Fibroblast of skin of left biceps (primary cell): ENCODE measurements at regions not wholly inside any gene's neighbourhood (a gene's known extent, or its start where the extent isn't known, plus 50 kb on each side); places are given as distances from the start of the nearest gene placed in this dataset.

Source experiments
- DNase-seq, 2 experiments: peaks; one replicate each; pipeline ENCODE4 v3.0.0-alpha.2; 2013; ENCODE audit warnings: low read depth in 2 of 2

GRCh38 chr3:16109929-16110328, 64.6 kb upstream of the GALNT15 start:
- no peak for DNase-seq

- no peak for DNase-seq
Measured at GRCh38 chr3:16112910-16113504, 61.5 kb upstream of the GALNT15 start.

DNA sequence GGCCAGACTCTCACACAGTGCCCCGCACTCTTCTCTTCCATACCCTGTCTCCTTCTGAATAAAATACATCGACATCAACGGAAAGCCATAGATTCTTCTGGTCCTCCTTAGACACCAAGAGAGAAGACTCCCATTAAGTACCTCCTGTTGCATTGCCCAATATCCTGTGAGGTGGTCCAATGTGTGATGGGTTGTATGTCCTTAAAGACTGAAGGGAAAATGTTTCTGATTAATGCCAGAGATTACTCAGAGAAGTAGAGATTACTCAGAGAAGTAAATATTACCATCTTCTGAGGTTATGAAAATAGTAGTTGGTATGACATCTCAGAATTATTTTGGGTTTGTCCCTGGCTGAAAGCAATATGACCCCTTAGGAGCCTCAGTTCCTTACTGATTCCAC, 60.8 kb upstream of the GALNT15 start:
- no peak for DNase-seq

- no peak for DNase-seq
Measured at GRCh38 chr3:16114429-16114828, 60.1 kb upstream of the GALNT15 start.

- DNase-seq = no peak
Measured at GRCh38 chr3:16114930-16115329, 59.5 kb upstream of the GALNT15 start.

DNA sequence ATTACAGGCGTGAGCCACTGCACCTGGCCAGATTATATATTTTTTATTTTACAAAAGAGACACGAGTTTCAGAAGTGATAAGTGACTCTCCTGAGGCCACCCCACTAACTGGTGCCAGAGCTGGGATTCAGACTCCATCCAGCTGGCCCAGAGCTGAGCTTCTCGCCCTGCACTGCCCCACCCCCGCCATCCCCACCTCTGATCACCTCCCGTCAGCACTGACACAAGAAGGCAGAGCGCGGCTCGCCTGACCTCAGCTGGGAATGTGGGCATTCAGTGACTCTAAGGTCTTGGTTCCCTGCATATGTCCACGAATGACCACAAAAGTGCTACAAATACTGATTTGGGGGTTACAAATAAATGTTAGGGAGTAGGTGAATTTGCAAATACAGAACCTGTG, 56.1 kb upstream of the GALNT15 start:
- no peak for DNase-seq

DNA sequence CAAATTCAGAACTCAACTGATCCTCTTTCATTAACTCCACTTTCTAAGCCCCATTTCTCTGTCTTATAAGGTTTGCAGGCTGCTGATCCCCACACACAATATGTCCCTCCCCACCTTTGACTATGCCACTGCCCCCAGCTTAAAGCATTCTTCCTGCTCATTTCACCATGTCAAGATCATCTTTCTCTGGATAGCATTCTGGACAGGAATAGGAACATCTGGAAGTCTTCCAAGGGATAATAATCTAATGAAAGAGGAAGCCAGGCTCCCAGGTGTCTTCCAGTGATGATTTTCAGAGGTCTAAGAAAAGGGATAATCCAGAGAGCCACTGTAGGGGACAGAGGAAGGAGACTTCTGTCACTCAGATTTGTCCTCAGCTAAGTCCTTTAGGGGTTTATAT, 54.6 kb upstream of the GALNT15 start:
- DNase-seq = no peak

DNA sequence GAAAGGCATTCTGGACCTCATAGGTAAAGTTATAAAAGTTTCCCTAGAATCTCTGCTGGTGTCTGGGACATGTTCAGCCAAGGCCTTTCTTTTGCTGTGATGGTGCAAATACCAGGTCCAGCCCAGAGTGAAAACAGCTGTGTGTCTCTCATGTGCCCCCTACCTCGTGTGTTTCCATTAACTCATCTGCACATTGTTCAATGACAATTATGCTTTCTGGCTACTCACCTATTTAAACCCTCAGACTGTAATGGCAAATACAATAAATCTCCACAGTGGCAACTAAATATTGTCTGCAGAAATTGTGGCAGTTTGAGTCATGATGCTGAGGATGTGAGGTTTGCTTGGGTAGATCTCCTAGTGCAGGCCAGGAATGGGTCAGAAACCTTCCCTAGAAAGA, 53.1 kb upstream of the GALNT15 start:
- DNase-seq = no peak

DNA sequence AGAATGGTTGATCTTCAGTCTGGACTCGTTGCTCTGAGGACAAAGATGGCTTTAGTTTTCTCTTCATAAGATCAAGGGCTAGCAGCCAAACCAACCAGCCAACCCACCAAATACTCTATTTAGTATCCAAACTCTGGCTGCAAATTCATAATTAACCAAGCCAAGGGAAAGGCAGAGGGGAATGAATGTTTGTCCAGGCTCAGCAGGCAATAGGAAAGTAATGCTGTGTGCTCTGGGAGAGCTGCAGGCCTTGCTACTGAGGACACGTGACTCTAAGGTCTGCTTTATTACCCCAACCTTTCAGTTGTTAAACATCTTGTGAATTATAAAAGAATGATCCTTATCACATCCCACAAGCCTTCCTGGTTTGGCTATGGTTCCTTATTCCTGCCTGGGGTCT, 52.3 kb upstream of the GALNT15 start:
- no peak for DNase-seq

DNA sequence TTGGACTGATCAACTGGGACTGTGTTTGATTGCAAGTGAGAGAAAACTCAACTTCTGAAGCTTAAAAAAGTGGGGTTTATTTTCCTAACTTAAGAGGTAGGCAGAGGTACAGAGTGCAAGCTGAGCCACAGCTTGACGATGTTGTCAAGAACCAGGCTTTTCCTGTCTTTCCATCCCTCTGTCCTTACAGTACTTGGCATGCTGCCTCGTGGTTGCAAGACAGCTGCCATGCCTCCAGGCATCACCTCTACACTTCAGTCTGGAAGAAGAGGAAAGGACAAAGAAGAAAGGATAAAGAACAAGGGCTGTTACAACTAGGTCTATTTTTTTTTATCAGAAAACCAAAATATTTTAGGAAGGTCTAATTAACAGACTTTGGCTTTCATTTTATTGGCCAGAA, 51.8 kb upstream of the GALNT15 start:
- DNase-seq = no peak

DNA sequence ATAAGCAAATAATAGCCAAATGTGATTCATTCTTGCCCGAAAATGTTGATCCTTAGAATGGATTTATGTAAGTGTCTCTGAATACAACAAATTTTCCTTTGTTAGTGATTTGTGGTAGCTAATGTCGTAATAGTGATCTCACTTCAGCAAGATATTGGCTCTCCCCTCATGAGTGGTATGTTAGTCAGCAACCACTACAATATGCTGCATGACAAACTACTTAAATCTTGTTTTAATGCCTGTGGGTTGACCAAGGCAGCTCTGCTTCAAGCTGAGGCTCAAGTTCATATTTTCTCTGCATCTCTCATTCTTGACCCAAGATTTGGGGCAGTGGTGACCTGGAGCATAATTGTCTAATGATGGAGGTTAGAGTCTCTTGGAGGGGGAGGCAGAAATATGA, 49.8 kb upstream of the GALNT15 start:
- DNase-seq = peak; percentile 95 to 97
